A673 (cell line): ENCODE measurements at regions not wholly inside any gene's neighbourhood (a gene's known extent, or its start where the extent isn't known, plus 50 kb on each side); places are given as distances from the start of the nearest gene placed in this dataset.

ENCODE experiments used
- BruUV-seq: library from RNA; stranded (reverse); fragments of 400-500 nt; replicated peaks from 2 replicates; lab custom pipeline; 2021; lab: Mats Ljungman, UMichigan
- CTCF ChIA-PET: fragments of 300-600 bp; sonication (Branson Sonifier 250); formaldehyde crosslinking; loops from one replicate; lab custom pipeline; 2022; ENCODE audit warnings: antibody characterized with exemption; lab: Charles Lee
- POLR2A ChIA-PET: fragments of 300-600 bp; sonication (Branson Sonifier 250); formaldehyde crosslinking; loops from one replicate; lab custom pipeline; 2022; ENCODE audit warnings: antibody characterized with exemption; ENCODE audit not compliant: low non-redundant PET; lab: Charles Lee
- DNase-seq: peaks from one replicate; pipeline ENCODE4 v3.0.0-alpha.2; 2015; ENCODE audit warnings: low spot score
- H3K27ac ChIP-seq: fragments of 200-600 bp; sonication (generic); 2 replicates; pipeline ENCODE4 v1.5.1; 2016; ENCODE audit warnings: mixed run types, low read depth, mild to moderate bottlenecking, mixed read lengths, antibody characterized with exemption, low read length; ENCODE audit not compliant: poor library complexity, severe bottlenecking
- H3K27me3 ChIP-seq: fragments of 200-600 bp; sonication (generic); replicated peaks from 2 replicates; pipeline ENCODE4 v1.6.1; 2017; ENCODE audit warnings: mixed run types, low read depth, mild to moderate bottlenecking, mixed read lengths, antibody characterized with exemption, low read length; ENCODE audit not compliant: insufficient read depth, poor library complexity
- H3K36me3 ChIP-seq: fragments of 200-600 bp; sonication (generic); 2 replicates; pipeline ENCODE4 v1.6.1; 2016; ENCODE audit warnings: mixed run types, mild to moderate bottlenecking, mixed read lengths, antibody characterized with exemption, low read length; ENCODE audit not compliant: insufficient read depth, poor library complexity, severe bottlenecking
- H3K4me1 ChIP-seq: fragments of 200-600 bp; sonication (generic); 2 replicates; pipeline ENCODE4 v1.6.1; 2017; ENCODE audit warnings: mixed run types, mild to moderate bottlenecking, mixed read lengths, antibody characterized with exemption, low read length; ENCODE audit not compliant: insufficient read depth, poor library complexity, severe bottlenecking
- H3K4me3 ChIP-seq: fragments of 200-600 bp; sonication (generic); 2 replicates; pipeline ENCODE4 v1.5.1; 2016; ENCODE audit warnings: low read depth, mixed run types, mild to moderate bottlenecking, mixed read lengths, low read length; ENCODE audit not compliant: poor library complexity, severe bottlenecking
- H3K9me3 ChIP-seq: fragments of 200-600 bp; sonication (generic); 2 replicates; pipeline ENCODE4 v1.6.1; 2016; ENCODE audit warnings: mixed run types, low read depth, mild to moderate bottlenecking, mixed read lengths, antibody characterized with exemption, low read length; ENCODE audit not compliant: poor library complexity, severe bottlenecking
- CTCF ChIP-seq: fragments of 300-800, 200-600 bp; sonication (generic); conservative IDR thresholded peaks from 2 replicates; pipeline ENCODE4 v1.5.1; 2017; ENCODE audit warnings: low read depth, mild to moderate bottlenecking, antibody characterized with exemption, low read length, moderate library complexity, mixed read lengths
- EZH2 ChIP-seq: fragments of 200-600 bp; sonication (generic); IDR thresholded peaks from 2 replicates; pipeline ENCODE4 v1.6.1; 2017; ENCODE audit warnings: borderline replicate concordance, low read depth, mild to moderate bottlenecking, mixed read lengths, antibody characterized with exemption, low read length; ENCODE audit not compliant: poor library complexity, severe bottlenecking
- intact Hi-C: fragments of 100-400 bp; cut with micrococcal nuclease; formaldehyde crosslinking; loops from one replicate; pipeline ENCODE4 v1.10.0; 2022; ENCODE audit not compliant: unreplicated experiment

GRCh38 chr13:105684216-105684615, 851.2 kb downstream of the EFNB2 start:
- no peak overlapping the region for H3K27ac ChIP-seq
- no peaks in the 10 kb centered on the region for H3K36me3 ChIP-seq
- DNase-seq = no peak
- ChIA-PET CTCF (no interaction called here), POLR2A (no interaction called here)
- H3K4me1 ChIP-seq = no peaks in the 10 kb centered on the region
- H3K27me3 ChIP-seq = no peaks in the 10 kb centered on the region
- H3K9me3 ChIP-seq = no peaks in the 10 kb centered on the region
- BruUV-seq = no TSS peak
- H3K4me3 ChIP-seq = no peak overlapping the region
- intact Hi-C loops = no loop called here
- no peak for TF ChIP-seq EZH2
- TF ChIP-seq CTCF = no peak

GRCh38 chr13:105679838-105680237, 855.6 kb downstream of the EFNB2 start:
- POLR2A ChIA-PET = no interaction called here
- Histone ChIP-seq H3K27ac (no peak overlapping the region), H3K27me3 (no peaks in the 10 kb centered on the region), H3K4me1 (no peaks in the 10 kb centered on the region), H3K36me3 (no peaks in the 10 kb centered on the region), H3K9me3 (no peaks in the 10 kb centered on the region), H3K4me3 (no peak overlapping the region)
- intact Hi-C loops = no loop called here
- DNase-seq = no peak
- no TSS peak for BruUV-seq
- CTCF ChIA-PET = no interaction called here
- TF ChIP-seq EZH2 = no peak
- TF ChIP-seq CTCF = no peak

- DNase-seq = no peak
- ChIA-PET CTCF (no interaction called here), POLR2A (no interaction called here)
- H3K36me3 ChIP-seq = no peaks in the 10 kb centered on the region
- intact Hi-C loops = no loop called here
- TF ChIP-seq EZH2 (no peak), CTCF (no peak)
- BruUV-seq = no TSS peak
- H3K4me1 ChIP-seq = no peaks in the 10 kb centered on the region
- no peaks in the 10 kb centered on the region for H3K9me3 ChIP-seq
- no peaks in the 10 kb centered on the region for H3K27me3 ChIP-seq
- no peak overlapping the region for H3K27ac ChIP-seq
- no peak overlapping the region for H3K4me3 ChIP-seq
Measured at GRCh38 chr13:105678072-105678471, 857.4 kb downstream of the EFNB2 start.
